GM10266 (cell line): ENCODE measurements at regions not wholly inside any gene's neighbourhood (a gene's known extent, or its start where the extent isn't known, plus 50 kb on each side); places are given as distances from the start of the nearest gene placed in this dataset.

Source experiments
- DNase-seq: peaks from one replicate; pipeline ENCODE4 v3.0.0; 2012; ENCODE audit errors: extremely low spot score
- CTCF ChIP-seq: IDR thresholded peaks from 2 replicates; pipeline ENCODE4 v1.5.1; 2012; ENCODE audit warnings: mild to moderate bottlenecking, low read depth; ENCODE audit not compliant: control insufficient read depth, insufficient read depth; ENCODE audit errors: missing control alignments

- no peak for TF ChIP-seq CTCF
- no peak for DNase-seq
Observed at GRCh38 chrY:21200246-21200645, 310.9 kb upstream of the RBMY1B start.

- no peak for TF ChIP-seq CTCF
- DNase-seq, result no peak
Observed at GRCh38 chrY:21227849-21228248, 283.3 kb upstream of the RBMY1B start.

GRCh38 chrY:21240221-21240620, 270.9 kb upstream of the RBMY1B start:
- DNase-seq, result no peak

GRCh38 chrY:21240662-21241310, 270.4 kb upstream of the RBMY1B start:
- TF ChIP-seq CTCF, result no peak
- no peak for DNase-seq

More at GRCh38 chrY:21240221-21240620, 270.9 kb upstream of the RBMY1B start:
- TF ChIP-seq CTCF, result no peak

GRCh38 chrY:21242793-21243192, 268.3 kb upstream of the RBMY1B start:
- no peak for TF ChIP-seq CTCF
- DNase-seq, result no peak

- TF ChIP-seq CTCF, result no peak
Observed at GRCh38 chrY:21246780-21247179, 264.4 kb upstream of the RBMY1B start.

GRCh38 chrY:21248591-21248990, 262.5 kb upstream of the RBMY1B start:
- no peak for TF ChIP-seq CTCF
- no peak for DNase-seq

More at GRCh38 chrY:21246780-21247179, 264.4 kb upstream of the RBMY1B start:
- DNase-seq, result no peak
